NCI-H1694 (cell line): ENCODE measurements at regions not wholly inside any gene's neighbourhood (a gene's known extent, or its start where the extent isn't known, plus 50 kb on each side); places are given as distances from the start of the nearest gene placed in this dataset.
"Not testable (repeated sequence)": the region's sequence is repeated elsewhere in the genome, so short reads cannot be mapped to it uniquely, and the experiment has no call there.

Experiments
- DNase-seq: peaks from one replicate; lab custom pipeline; 2025; lab: John Stamatoyannopoulos, UW

DNA sequence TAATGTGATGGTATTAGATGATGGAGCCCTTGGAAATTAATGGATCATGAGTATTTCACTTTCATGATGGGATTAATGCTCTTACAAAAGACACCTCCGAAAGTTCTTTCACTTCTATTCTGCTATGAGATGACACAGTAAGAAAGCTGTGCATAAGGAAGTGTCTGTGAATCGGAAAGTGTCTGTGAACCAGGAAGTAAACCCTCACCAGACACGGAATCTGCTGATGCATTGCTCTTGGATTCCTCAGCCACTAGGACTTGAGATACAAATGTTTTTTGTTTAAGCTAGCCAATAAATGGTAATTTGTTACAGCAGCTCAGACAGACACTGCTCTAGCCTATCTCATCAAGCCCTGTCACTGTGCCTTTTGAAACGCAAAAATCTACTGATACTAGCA lies 440.4 kb upstream of the PRR20A start:
- DNase-seq, result no peak

DNA sequence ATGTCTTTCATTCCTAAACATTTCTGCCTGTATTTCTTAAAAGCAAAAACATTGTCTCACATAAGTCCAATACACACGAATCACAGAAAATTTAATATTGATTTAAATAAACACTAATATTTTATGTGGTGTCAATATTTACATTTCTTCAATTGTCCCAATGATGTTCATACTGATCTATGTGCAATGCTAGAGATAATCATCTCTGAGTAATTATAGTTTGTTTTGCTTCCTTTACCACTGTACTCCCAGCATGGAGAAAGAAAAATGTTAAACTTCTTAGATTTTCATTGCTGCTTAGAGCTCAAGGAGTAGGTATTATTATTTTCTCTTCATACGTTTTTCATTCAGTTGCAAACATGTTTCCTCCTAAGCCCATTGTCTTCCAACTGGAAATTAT lies 434.2 kb upstream of the PRR20A start:
- DNase-seq, result no peak

DNA sequence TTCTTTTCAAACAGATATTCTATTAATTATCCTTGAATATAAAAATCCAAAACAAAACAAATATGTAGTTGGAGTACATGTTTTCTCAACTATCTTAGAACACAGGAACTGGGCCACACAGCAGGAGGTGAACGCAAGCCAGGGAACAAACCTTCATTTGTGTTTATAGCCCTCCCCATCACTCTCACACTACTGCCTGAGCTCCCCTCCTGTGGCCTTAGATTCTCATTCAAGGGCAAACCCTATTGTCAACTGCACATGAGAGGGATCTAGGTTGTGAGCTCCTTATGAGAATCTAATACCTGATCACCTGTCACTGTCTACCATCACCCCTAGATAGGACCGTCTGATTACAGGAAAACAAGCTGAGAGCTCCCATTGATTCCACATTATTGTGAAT lies 427.1 kb upstream of the PRR20A start:
- no peak for DNase-seq

DNA sequence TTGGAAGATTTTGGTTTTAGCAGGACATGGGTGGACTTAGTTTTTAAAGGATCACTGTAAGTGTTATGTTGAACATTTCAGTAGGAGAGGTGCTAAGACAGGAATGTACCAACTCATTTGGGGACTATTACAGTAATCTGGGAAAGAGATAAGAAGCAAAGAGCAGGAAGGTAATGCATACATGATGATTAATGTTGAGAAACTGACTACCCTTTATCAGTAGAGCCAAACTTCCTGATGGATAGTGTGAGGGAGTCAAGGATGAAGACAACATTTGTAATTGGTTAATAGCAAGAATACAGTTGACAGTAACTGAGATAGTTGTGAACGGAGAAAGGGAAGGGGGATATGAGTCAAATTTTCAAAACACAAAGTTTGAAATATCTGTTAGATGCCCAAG lies 421.9 kb upstream of the PRR20A start:
- DNase-seq, result no peak

DNA sequence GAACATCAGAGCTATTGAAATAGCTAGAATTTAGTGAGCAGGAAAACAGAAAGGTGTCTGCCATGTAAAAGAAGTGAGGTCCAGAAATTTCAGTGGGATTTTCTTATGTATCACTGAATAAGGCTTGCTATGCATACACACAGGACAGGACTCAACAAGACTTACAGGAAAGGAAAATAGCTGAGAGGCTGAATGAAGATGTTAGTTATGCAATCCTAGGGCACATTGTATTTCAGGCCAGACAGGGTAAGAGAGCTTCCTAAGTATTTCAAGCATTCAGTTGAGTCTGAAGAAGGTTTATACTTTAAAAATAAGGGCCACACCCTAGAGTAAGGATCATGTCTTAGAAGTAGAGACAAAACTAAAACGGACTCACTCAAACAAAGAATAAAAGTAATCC lies 419.9 kb upstream of the PRR20A start:
- no peak for DNase-seq

DNA sequence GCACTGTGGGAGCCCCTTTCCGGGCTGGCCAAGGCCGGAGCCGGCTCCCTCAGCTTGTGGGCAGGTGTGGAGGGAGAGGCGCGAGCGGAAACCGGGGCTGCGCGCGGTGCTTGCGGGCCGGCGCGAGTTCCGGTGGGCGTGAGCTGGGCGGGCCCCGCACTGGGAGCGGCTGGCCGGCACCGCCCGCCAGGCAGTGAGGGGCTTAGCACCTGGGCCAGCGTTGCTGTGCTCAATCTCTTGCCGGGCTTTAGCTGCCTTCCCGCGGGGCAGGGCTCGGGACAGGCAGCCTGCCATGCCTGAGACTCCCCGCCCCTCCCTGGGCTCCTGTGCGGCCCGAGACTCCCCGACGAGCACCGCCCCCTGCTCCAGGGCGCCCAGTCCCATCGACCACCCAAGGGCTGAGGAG lies 405.2 kb upstream of the PRR20A start:
- no peak for DNase-seq

DNA sequence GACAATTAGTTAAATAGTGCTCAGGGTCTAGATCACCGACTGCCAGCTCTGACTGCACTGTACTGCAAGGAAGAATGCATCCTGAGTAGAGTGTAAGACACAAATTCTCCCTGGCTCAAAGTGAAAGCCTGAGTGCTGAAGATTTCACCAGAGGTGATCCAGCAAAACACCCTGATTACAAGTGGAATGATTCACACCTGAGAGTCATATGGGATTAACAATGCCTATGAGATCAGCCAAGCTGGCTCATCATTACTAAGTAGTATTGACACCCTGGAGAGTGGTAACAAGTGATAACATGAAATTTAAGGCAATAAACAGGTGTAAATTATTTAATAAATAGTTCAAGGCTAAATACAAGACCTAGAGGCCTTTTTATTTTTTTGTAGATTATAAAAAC lies 403.8 kb upstream of the PRR20A start:
- DNase-seq, result no peak

DNA sequence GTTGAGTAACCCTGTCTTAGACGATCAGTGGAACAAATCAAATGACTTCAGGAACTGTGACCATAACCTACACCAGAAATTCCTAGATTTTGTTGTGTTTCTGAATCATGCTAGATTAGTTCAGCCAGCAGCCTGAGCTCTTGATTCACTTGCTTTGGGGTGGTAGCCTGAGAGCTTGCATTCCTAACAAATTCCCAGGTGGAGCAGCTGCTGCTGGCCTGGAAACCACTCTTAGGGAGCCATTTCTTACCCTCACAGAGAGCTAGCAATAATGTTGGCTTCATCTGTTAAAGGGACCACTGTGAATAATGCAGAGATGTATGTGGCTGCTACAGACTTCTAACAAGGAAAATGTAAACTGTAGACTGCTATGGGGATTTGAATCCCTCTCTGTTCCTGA lies 388.1 kb upstream of the PRR20A start:
- no peak for DNase-seq

DNA sequence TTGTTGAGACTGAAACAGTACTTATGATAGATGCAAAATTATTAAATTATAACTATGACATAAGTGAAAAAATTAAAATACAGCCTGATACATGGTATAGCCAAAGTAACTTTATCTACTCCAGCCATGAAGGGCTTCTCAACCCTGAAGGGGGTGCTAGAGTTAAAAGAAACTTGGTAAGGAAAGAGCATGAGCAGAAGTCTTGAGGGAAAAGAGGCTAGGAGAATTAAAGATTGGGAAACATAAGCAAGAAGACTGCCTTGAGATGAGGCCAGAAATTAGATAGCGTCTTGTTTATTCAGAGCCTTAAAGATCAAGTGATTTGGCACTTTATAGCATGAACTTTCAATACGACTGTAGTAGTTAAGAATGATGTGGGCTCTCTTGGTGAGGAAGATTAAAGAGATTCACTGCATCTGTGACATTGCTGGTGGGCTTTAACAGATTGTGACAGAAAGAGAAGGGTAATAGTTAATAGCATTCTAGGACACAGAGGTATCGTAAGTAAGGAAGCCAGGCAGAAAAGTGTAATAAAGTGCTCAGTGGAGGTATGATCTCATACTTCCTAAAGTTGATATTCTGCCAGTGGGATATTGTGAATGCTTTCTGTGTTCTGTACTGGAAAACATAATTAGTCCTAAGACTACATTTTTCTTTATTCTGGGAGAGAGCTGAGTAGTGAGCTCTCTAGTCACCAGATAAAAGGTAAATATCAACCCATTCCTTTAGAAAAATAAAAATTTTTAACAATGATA lies 385.4 kb upstream of the PRR20A start:
- no peak for DNase-seq

DNA sequence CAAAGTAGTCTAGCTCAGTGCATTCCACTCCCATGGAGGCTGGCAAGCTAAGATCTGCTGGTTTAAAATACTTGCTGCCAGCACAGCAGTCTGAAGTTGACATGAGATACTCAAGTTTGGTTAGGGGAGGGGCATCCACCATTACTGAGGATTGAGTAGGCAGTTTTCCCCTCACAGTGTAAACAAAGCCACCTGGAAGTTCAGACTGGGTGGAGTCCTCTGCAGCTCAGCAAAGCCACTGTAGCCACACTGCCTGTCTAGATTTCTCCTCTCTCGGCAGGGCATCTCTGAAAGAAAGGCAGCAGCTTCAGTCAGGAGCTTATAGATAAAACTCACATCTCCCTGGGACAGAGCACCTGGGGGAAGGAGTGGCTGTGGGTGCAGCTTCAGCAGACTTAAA lies 377.4 kb upstream of the PRR20A start:
- DNase-seq, result not testable (repeated sequence)

DNA sequence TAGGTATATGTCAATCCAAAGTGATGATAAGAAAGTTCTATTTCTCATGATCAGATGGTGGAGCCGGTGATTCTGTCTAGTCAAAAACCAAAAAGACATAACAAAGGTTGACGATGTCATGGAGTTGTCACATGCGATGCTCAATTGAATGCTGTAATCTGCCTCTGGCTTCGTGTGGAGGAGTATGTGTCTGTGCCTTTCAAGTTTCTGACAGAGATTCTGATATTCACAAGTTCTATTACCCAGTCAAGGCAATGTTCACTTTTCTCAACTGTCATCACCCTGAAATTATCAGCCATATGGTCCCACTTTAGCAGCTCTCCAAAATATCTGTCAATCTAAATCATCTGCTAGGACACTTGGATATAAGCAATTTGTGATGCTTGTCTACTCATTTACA lies 367.6 kb upstream of the PRR20A start:
- peak; percentile 20 for DNase-seq

DNA sequence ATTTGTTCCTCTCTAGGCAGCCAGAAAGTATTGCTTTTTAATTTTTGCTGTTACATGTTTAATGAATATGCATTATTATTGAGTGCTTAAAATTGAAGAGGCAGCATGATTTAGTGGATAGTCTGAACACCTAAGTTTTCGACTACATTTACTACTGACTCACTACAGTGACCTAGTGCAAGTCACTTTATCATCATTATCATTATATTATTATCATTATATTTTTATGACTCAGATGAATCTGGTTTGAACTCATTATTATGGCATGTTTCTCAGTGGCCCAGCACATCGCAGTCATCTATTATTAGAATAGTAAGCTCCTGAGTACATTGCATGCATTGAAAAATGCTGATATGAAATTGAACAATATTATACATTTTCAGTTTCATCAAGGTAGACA lies 351.2 kb upstream of the PRR20A start:
- DNase-seq, result no peak

DNA sequence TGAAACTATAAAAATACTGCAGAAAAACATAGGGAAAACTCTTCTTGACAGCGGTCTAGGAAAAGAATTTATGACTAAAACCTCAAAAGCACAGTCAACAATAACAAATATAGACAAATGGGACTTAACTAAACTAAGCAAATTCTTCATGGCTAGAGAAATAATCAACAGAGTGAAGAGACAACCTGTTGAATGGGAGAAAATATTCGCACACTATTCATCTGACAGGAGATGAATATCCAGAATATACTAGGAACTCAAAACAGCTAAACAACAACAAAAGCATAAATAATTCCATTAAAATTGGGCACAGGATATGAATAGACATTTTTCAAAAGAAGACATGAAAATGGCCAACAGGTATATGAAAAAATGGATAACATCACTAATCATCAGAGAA lies 303.6 kb upstream of the PRR20A start:
- DNase-seq, result no peak

DNA sequence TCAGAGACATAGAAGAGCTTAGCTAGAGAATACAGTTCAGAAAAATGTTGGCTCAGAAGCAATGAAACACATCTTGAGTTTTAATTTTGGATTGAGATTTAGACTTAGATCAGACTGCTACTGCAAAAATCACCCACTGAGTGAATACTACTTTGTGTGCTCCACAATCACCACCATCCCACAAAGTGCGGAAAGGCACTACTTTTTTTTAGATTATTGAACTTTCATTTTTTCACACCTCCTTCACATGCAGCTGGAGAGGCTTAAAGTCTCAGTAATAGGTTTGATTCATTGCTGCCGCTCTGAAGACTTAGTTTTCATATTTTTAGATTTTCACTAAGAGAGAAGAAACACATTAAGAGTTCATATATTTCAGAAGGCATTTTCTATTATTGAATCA lies 289.9 kb upstream of the PRR20A start:
- no peak for DNase-seq

DNA sequence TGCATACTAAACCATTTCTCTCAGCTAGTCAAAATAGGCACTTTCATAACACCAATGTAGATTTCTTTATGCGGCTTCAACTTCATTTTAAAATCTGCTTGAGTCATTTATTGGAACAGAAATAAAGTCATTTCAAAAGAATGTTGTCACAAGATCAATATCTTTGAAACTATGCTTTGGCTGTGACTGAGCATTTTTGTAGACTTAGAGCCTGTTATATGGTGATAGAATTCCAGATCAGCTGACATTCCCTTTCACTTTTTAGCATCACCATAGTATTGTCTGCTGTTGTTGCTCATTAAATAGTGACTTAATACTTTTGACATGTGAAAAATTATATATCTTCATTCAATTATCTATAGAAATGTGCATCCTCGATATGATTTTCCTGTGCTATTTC lies 279.2 kb upstream of the PRR20A start:
- DNase-seq, result no peak

DNA sequence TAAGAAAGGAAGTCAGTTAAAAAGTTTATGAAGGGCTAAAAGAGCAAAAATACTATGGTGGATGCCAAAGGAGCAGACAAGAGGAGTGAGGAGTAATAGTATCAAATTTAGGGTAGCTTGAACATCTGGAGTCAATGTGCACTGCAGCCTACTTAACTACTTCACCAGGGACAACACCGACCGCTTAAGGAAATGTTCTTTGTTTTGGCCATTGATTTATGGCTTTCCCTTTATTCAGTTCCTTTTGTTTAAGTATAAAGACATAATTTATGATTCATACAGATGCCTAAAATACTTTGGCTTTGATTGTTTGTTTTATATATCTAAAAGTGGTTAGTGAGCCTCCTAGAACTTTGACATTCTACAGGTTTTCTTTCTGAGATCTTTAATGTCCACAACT lies 276.3 kb upstream of the PRR20A start:
- no peak for DNase-seq

DNA sequence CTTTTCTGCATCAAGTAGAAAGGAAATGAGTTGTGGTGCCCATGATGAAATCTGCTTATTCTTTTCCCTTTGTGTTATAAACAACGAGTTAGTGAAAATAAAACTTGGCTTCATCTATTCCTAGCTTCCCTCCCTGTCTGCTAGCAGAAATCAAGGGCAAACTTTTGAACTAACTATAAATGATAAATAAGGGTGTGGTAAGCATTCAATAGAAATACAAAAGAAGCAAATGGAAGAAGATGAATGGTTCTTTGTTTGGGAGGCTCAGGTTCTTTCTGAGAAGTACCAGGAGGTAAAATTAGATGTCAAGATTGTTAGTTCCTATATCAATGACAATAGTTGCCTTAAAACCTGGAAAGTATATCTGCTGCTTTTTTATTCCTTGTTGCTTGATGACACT lies 275.3 kb upstream of the PRR20A start:
- no peak for DNase-seq

DNA sequence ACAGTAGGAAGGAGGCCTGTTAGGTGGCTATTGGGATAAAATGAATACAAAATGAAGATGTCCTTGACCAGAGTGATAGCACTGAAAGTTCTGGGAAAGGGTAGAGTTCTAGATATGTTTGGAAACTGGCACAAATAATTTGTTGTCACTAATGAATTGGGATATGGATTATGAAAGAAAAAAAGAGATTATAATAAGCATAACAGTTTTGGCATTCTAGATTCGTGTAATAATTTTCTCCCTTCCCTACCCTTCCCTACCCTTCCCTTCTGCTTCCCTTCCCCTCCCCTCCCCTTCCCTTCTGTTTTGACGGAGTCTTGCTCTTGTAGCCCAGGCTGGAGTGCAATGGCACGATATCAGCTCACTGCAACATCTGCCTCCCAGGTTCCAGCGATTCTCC lies 271.0 kb upstream of the PRR20A start:
- DNase-seq, result no peak

DNA sequence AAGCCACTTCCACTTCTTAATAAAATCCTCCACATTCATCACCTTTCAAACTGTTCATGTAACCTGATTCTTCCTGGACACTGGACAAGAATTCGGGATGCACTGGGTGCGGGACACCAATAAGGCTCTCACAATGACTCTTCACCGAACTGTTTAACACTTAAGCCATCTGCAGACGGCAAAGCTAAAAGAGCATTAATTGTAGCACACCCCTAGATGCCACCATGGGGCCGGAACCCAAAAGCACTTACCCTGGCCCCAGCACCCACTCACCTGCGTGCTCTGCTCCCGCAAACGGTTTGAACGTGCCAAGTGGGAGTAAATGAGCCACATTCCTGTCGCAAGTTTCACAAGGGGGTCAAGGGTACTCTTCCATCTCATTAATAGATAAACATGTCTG lies 254.3 kb upstream of the PRR20A start:
- DNase-seq, result no peak

DNA sequence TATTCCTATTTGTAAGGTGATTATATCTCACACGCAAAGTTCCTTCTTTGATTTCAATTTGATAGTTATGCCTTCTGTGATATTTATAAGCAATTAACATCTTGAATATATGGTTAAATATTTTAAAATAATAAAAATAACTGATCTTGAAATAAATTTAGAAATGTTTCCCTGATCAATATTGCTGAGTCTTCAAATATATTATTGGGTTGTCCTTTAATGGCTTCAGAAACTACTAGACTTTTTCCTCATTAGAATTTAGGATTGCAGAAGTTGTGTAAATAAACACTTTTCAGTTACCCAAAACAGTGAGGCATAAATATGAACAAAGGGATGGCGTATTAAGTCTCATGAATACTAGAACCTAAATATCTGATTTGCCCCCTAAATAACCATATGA lies 252.3 kb upstream of the PRR20A start:
- no peak for DNase-seq

DNA sequence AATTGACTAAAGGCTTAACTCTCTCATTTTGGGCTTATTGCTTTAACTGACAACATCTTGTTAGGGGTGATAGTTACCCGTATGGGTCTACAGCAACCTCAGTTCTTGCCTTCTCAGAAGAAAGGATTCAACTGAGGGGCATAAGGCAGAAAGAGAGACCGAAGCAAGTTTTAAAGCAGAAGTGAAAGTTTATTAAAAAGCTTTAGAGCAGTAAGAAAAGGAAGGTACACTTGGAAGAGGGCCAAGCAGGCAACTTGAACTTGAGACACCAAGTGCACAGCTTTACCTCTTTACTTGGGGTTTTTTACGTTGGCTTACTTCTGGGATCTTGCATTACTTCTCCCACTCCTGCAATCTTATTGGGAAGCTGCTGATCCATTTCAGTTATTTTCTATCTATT lies 246.9 kb upstream of the PRR20A start:
- no peak for DNase-seq

DNA sequence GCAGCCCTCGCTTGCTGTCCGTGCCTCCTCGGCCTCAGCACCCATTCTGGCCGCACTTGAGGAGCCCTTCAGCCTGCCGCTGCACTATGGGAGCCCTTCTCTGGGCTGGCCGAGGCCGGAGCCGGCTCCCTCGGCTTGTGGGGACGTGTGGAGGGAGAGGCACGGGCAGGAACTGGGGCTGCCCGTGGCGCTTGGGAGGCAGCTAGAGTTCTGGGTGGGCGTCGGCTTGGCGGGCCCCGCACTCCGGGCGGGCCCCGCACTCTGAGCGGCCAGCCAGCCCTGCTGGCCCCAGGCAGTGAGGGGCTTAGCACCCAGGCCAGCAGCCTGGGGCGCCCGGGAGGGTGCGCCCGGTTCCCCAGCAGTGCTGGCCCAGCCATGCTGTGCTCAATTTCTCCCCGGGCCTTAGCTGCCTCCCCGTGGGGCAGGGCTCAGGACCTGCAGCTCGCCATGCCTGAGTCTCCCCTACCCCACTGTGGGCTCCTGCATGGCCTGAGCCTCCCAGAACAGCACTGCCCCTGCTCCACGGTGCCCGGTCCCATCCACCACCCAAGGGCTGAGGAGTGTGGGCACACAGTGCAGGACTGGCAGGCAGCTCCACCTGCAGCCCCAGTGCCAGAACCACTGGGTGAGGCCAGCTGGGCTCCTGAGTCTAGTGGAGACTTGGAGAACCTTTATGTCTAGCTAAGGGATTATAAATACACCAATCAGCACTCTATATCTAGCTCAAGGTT lies 240.0 kb upstream of the PRR20A start:
- no peak for DNase-seq

DNA sequence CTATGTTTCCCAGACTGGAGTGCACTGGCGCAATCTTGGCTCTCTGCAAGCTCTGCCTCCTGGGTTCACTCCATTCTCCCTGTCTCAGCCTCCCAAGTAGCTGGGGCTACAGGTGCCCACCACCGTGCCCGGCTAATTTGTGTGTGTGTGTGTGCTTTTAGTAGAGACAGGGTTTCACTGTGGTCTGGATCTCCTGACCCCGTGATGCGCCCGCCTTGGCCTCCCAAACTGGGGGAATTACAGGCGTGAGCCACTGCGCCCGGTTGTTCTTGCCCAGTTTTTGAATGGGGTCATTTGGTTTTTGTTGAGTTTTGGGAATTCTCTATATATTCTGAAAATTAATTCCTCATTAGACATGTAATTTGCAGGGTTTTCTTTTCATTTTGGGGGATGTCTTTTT lies 238.4 kb upstream of the PRR20A start:
- DNase-seq, result no peak

DNA sequence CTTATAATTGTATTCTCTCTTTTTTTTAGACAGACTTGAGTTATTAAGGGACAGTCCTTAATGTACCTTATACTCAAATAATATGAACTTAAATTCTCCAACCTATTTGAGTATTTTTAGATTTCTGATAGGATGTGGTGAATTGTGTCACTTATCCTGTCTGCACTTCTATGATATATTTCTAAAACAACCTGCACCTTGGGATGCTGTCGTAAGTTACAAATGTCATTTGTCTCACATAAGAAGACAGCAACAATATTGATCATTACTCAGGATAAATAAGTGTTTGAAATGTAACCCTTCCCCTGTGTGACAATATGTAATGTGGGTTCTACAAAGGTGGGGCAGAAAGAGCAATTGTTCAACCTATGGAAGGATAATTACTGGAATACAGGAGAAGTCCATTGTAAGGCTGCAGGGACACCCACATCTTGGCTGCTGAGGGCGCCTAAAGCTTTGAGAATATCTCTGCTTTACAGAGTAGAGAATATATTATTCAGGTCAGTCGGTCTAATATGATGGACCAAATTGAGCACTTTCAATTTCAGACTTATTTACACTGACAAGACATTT lies 236.9 kb upstream of the PRR20A start:
- no peak for DNase-seq
